Erythroblast (primary cell): ENCODE measurements at regions not wholly inside any gene's neighbourhood (a gene's known extent, or its start where the extent isn't known, plus 50 kb on each side); places are given as distances from the start of the nearest gene placed in this dataset.

Experiments
- DNase-seq, 2 experiments: peaks; one replicate each; lab custom pipeline; 2025; lab: John Stamatoyannopoulos, UW
- GATA1 ChIP-seq: IDR thresholded peaks from 2 replicates; pipeline ENCODE4 v1.6.1; 2011; ENCODE audit warnings: low read depth, mild to moderate bottlenecking, control low read depth, low read length, moderate library complexity
- POLR2A ChIP-seq: IDR thresholded peaks from 2 replicates; pipeline ENCODE4 v1.6.1; 2011; ENCODE audit warnings: mild to moderate bottlenecking, low read length

- no peak for DNase-seq
- TF ChIP-seq GATA1: no peak
- TF ChIP-seq POLR2A: no peak
Observed at GRCh38 chr9:104980039-104980654, 52.2 kb upstream of the ABCA1 start.

GRCh38 chr9:104981543-104982129, 53.7 kb upstream of the ABCA1 start:
- DNase-seq: peak in 1 of 2 experiments; percentile 53
- TF ChIP-seq GATA1 (no peak), POLR2A (no peak)

GRCh38 chr9:104982543-104982942, 54.6 kb upstream of the ABCA1 start:
- TF ChIP-seq GATA1: peak; percentile 57
- TF ChIP-seq POLR2A: peak; percentile 45

GRCh38 chr9:104983491-104983890, 55.5 kb upstream of the ABCA1 start:
- DNase-seq: peak; percentile 29 to 51

More at GRCh38 chr9:104982543-104982942, 54.6 kb upstream of the ABCA1 start:
- peak; percentile 94 to 99 for DNase-seq

GRCh38 chr9:104984121-104984520, 56.2 kb upstream of the ABCA1 start:
- DNase-seq: peak; percentile 66 to 81
- no peak for TF ChIP-seq GATA1
- no peak for TF ChIP-seq POLR2A

More at GRCh38 chr9:104983491-104983890, 55.5 kb upstream of the ABCA1 start:
- TF ChIP-seq POLR2A (no peak), GATA1 (no peak)

GRCh38 chr9:104984542-104984941, 56.6 kb upstream of the ABCA1 start:
- TF ChIP-seq GATA1 (no peak), POLR2A (no peak)
- peak in 1 of 2 experiments; percentile 77 for DNase-seq

- no peak for TF ChIP-seq GATA1
- peak; percentile 27 to 30 for DNase-seq
Observed at GRCh38 chr9:104984948-104985347, 57.0 kb upstream of the ABCA1 start.

GRCh38 chr9:104986096-104986495, 58.1 kb upstream of the ABCA1 start:
- TF ChIP-seq GATA1 (no peak), POLR2A (no peak)
- peak in 1 of 2 experiments; percentile 47 for DNase-seq

- TF ChIP-seq GATA1 (no peak), POLR2A (no peak)
Observed at GRCh38 chr9:104987743-104988142, 59.8 kb upstream of the ABCA1 start.

GRCh38 chr9:104988539-104988938, 60.6 kb upstream of the ABCA1 start:
- no peak for DNase-seq
- TF ChIP-seq GATA1 (no peak), POLR2A (no peak)

More at GRCh38 chr9:104987743-104988142, 59.8 kb upstream of the ABCA1 start:
- DNase-seq: peak in 1 of 2 experiments; percentile 38

GRCh38 chr9:104991144-104991953, 63.4 kb upstream of the ABCA1 start:
- DNase-seq: peak; percentile 96 to 97
- TF ChIP-seq POLR2A (peak; percentile 53), GATA1 (no peak)

- DNase-seq: peak in 1 of 2 experiments; percentile 74
- TF ChIP-seq POLR2A: no peak
- no peak for TF ChIP-seq GATA1
Observed at GRCh38 chr9:104992659-104993058, 64.7 kb upstream of the ABCA1 start.

- DNase-seq: peak; percentile 97 to 98
- TF ChIP-seq GATA1: no peak
- peak; percentile 27 for TF ChIP-seq POLR2A
Observed at GRCh38 chr9:104993291-104993963, 65.5 kb upstream of the ABCA1 start.

- no peak for DNase-seq
- no peak for TF ChIP-seq POLR2A
- no peak for TF ChIP-seq GATA1
Observed at GRCh38 chr9:104997536-104997935, 69.6 kb upstream of the ABCA1 start.
